Epidermal melanocyte (primary cell): ENCODE measurements at regions not wholly inside any gene's neighbourhood (a gene's known extent, or its start where the extent isn't known, plus 50 kb on each side); places are given as distances from the start of the nearest gene placed in this dataset.

Source experiments
- DNase-seq: peaks from one replicate; pipeline ENCODE4 v3.0.0; 2011; ENCODE audit warnings: low spot score; ENCODE audit not compliant: insufficient read length

- DNase-seq, result no peak
Measured at GRCh38 chr14:100638211-100638855, 51.1 kb upstream of the BEGAIN start.

GRCh38 chr14:100639280-100639679 lies 52.1 kb upstream of the BEGAIN start:
- no peak for DNase-seq

GRCh38 chr14:100640471-100641273 lies 53.5 kb upstream of the BEGAIN start:
- no peak for DNase-seq

- no peak for DNase-seq
Measured at GRCh38 chr14:100641274-100641860, 54.1 kb upstream of the BEGAIN start.

GRCh38 chr14:100643426-100643825 lies 56.2 kb upstream of the BEGAIN start:
- DNase-seq, result no peak

GRCh38 chr14:100644383-100644782 lies 57.2 kb upstream of the BEGAIN start:
- no peak for DNase-seq

- DNase-seq, result no peak
Measured at GRCh38 chr14:100644784-100645183, 57.6 kb upstream of the BEGAIN start.

GRCh38 chr14:100645196-100645981 lies 58.2 kb upstream of the BEGAIN start:
- DNase-seq, result peak; percentile 90

GRCh38 chr14:100645982-100646314 lies 58.7 kb upstream of the BEGAIN start:
- no peak for DNase-seq

- no peak for DNase-seq
Measured at GRCh38 chr14:100648474-100649172, 61.4 kb upstream of the BEGAIN start.

- no peak for DNase-seq
Measured at GRCh38 chr14:100649173-100649519, 61.9 kb upstream of the BEGAIN start.

- no peak for DNase-seq
Measured at GRCh38 chr14:100651999-100652508, 64.8 kb upstream of the BEGAIN start.

GRCh38 chr14:100652744-100653143 lies 65.5 kb upstream of the BEGAIN start:
- no peak for DNase-seq

GRCh38 chr14:100653409-100653808 lies 66.2 kb upstream of the BEGAIN start:
- no peak for DNase-seq

GRCh38 chr14:100654025-100654813 lies 67.0 kb upstream of the BEGAIN start:
- no peak for DNase-seq

GRCh38 chr14:100654814-100655740 lies 67.9 kb upstream of the BEGAIN start:
- no peak for DNase-seq

GRCh38 chr14:100655741-100656085 lies 68.5 kb upstream of the BEGAIN start:
- no peak for DNase-seq

- DNase-seq, result no peak
Measured at GRCh38 chr14:100656996-100657395, 69.7 kb upstream of the DLK1 start.

GRCh38 chr14:100657780-100658179 lies 68.9 kb upstream of the DLK1 start:
- DNase-seq, result no peak
